ENCODE measurements at regions not wholly inside any gene's neighbourhood (a gene's known extent, or its start where the extent isn't known, plus 50 kb on each side); places are given as distances from the start of the nearest gene placed in this dataset.

DNA sequence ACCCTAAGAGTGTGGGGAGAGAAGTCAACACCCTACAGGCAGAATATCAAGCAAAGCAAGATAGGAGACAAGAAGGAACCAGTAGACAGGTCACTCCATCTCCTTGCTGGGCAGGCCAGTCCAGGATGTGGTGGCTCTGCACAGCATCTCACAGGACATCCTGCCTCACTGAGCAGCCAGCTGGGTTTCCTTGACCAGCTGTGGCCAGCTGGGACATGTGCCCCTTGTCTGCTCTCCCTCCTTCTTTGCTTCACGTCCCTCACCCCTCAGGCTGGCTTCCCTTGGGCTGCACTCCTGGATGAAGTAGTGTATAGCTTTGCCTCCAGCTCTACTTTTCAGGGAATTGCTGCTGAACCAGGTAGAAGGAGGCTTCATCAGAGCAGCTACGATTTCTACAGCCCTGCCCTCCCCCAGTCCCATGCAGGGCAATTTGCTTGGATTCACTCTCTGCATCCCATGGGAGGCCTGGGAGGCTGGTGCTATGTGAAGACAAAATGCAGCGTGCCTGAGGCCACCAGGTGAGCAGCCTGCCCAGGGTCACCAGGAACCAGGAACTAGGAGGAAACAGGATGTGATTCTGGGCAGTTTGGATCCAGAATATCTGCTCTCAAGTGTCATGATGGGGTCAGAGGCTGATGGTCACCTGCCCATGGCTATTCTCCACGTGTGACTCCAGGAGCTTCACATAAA is 110.0 kb upstream of the PMEPA1 start:
- TF ChIP-seq, protein P1, sequence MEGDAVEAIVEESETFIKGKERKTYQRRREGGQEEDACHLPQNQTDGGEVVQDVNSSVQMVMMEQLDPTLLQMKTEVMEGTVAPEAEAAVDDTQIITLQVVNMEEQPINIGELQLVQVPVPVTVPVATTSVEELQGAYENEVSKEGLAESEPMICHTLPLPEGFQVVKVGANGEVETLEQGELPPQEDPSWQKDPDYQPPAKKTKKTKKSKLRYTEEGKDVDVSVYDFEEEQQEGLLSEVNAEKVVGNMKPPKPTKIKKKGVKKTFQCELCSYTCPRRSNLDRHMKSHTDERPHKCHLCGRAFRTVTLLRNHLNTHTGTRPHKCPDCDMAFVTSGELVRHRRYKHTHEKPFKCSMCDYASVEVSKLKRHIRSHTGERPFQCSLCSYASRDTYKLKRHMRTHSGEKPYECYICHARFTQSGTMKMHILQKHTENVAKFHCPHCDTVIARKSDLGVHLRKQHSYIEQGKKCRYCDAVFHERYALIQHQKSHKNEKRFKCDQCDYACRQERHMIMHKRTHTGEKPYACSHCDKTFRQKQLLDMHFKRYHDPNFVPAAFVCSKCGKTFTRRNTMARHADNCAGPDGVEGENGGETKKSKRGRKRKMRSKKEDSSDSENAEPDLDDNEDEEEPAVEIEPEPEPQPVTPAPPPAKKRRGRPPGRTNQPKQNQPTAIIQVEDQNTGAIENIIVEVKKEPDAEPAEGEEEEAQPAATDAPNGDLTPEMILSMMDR (IDR thresholded peaks at IDR 0.05) = no peak
- TF ChIP-seq EP300 (IDR thresholded peaks at IDR 0.05) (no peak), POLR2AphosphoS5 (IDR thresholded peaks at IDR 0.05) (no peak)
